Testis (tissue), 2 donors: ENCODE measurements at regions not wholly inside any gene's neighbourhood (a gene's known extent, or its start where the extent isn't known, plus 50 kb on each side); places are given as distances from the start of the nearest gene placed in this dataset.
A peak's percentile ranks its signal among the peaks of the same experiment; 100 is the strongest.

Source experiments
- POLR2A ChIP-seq: fragments of 450-650 bp; IDR thresholded peaks from one replicate; pipeline ENCODE4 v1.6.1; 2017; ENCODE audit warnings: antibody characterized with exemption, mild to moderate bottlenecking, moderate library complexity
- TF ChIP-seq, protein P1 (sequence below), 3 experiments: fragments of 450-650 bp in 2 of 3; fragments of 200-600 bp in 1 of 3; sonication (generic) in 1 of 3; IDR thresholded peaks; one replicate each; pipeline ENCODE4 v1.5.1; 2016 to 2019; ENCODE audit warnings: antibody characterized with exemption in 3 of 3, mild to moderate bottlenecking in 2 of 3, moderate library complexity in 1 of 3

DNA sequence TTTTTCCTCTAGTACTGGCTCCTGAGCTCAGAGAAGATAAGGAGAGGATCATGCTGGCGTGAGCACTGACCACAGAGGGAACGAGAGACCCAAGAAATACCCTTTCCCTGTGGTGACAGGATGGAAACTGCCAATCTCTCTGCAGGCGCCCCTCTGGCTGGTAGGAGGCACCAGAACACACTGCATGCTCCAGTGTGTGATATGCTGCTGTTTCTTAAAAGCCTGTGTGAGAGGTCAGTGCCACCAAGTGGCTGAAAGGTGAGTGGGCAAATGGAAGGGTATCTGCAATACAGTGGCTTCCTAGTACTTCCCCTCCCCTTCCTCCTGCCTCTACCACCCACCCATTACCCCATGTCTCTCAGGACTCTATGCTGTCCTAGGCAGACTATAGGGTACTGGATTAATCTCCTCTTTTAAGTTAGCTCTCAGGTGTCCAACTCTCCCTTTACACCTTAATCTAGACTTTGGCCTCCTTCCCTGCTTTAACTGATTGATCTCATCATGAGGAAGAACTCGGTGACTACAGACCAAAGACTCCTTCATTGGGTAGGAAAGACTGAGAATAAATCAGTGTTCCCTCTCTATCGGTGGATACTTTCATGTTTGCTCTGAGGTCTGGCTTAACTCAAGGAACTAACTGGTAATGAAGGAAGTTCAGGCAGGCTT is 283.6 kb downstream of the ADRA2A start:
- TF ChIP-seq, protein P1, sequence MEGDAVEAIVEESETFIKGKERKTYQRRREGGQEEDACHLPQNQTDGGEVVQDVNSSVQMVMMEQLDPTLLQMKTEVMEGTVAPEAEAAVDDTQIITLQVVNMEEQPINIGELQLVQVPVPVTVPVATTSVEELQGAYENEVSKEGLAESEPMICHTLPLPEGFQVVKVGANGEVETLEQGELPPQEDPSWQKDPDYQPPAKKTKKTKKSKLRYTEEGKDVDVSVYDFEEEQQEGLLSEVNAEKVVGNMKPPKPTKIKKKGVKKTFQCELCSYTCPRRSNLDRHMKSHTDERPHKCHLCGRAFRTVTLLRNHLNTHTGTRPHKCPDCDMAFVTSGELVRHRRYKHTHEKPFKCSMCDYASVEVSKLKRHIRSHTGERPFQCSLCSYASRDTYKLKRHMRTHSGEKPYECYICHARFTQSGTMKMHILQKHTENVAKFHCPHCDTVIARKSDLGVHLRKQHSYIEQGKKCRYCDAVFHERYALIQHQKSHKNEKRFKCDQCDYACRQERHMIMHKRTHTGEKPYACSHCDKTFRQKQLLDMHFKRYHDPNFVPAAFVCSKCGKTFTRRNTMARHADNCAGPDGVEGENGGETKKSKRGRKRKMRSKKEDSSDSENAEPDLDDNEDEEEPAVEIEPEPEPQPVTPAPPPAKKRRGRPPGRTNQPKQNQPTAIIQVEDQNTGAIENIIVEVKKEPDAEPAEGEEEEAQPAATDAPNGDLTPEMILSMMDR (IDR thresholded peaks at IDR 0.05), result peak in 2 of 3 experiments; percentile 48 to 56
- TF ChIP-seq POLR2A, result no peak
